Peyer's patch (tissue), 4 donors: ENCODE measurements at regions not wholly inside any gene's neighbourhood (a gene's known extent, or its start where the extent isn't known, plus 50 kb on each side); places are given as distances from the start of the nearest gene placed in this dataset.

Source experiments
- CTCF ChIP-seq, 6 experiments: fragments of 450-650 bp in 4 of 6; fragments of 200-600 bp in 2 of 6; sonication (generic) in 1 of 6; IDR thresholded peaks; one replicate each; pipeline ENCODE4 v1.5.1; 2017 to 2019; ENCODE audit warnings: antibody characterized with exemption in 6 of 6, mild to moderate bottlenecking in 3 of 6, moderate library complexity in 1 of 6
- POLR2A ChIP-seq, 2 donors: fragments of 450-650 bp; IDR thresholded peaks; one replicate each; pipeline ENCODE4 v1.5.1; 2017; ENCODE audit warnings: antibody characterized with exemption in 2 of 2, mild to moderate bottlenecking in 2 of 2, moderate library complexity in 2 of 2

GRCh38 chr2:133756833-133757232 is 188.6 kb upstream of the NCKAP5 start:
- TF ChIP-seq CTCF (IDR thresholded peaks at IDR 0.05): no peak
- no peak for TF ChIP-seq POLR2A (IDR thresholded peaks at IDR 0.05)
